ENCODE measurements at regions not wholly inside any gene's neighbourhood (a gene's known extent, or its start where the extent isn't known, plus 50 kb on each side); places are given as distances from the start of the nearest gene placed in this dataset.

GRCh38 chr1:56286956-56287355, 292.4 kb downstream of the PLPP3 start:
- TF ChIP-seq, protein P1, sequence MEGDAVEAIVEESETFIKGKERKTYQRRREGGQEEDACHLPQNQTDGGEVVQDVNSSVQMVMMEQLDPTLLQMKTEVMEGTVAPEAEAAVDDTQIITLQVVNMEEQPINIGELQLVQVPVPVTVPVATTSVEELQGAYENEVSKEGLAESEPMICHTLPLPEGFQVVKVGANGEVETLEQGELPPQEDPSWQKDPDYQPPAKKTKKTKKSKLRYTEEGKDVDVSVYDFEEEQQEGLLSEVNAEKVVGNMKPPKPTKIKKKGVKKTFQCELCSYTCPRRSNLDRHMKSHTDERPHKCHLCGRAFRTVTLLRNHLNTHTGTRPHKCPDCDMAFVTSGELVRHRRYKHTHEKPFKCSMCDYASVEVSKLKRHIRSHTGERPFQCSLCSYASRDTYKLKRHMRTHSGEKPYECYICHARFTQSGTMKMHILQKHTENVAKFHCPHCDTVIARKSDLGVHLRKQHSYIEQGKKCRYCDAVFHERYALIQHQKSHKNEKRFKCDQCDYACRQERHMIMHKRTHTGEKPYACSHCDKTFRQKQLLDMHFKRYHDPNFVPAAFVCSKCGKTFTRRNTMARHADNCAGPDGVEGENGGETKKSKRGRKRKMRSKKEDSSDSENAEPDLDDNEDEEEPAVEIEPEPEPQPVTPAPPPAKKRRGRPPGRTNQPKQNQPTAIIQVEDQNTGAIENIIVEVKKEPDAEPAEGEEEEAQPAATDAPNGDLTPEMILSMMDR (IDR thresholded peaks at IDR 0.05), result no peak
- no peak for TF ChIP-seq POLR2A (IDR thresholded peaks at IDR 0.05)
- TF ChIP-seq EP300 (IDR thresholded peaks at IDR 0.05), result no peak

Data from ovary (tissue), 3 donors.